Suprapubic skin (tissue), 4 donors: ENCODE measurements at regions not wholly inside any gene's neighbourhood (a gene's known extent, or its start where the extent isn't known, plus 50 kb on each side); places are given as distances from the start of the nearest gene placed in this dataset.

ENCODE experiments used
- DNase-seq, 2 donors: peaks; one replicate each; pipeline ENCODE4 v3.0.0-alpha.2; 2019; ENCODE audit warnings: low spot score in 2 of 2
- H3K27ac ChIP-seq: fragments of 200-600 bp; sonication (generic); one replicate; pipeline ENCODE4 v1.5.1; 2019
- H3K27me3 ChIP-seq: fragments of 200-600 bp; sonication (generic); one replicate; pipeline ENCODE4 v1.5.1; 2019
- H3K36me3 ChIP-seq: fragments of 200-600 bp; sonication (generic); one replicate; pipeline ENCODE4 v1.5.1; 2019
- H3K4me1 ChIP-seq: fragments of 200-600 bp; sonication (generic); one replicate; pipeline ENCODE4 v1.5.1; 2019
- H3K4me3 ChIP-seq: fragments of 200-600 bp; sonication (generic); one replicate; pipeline ENCODE4 v1.5.1; 2019; ENCODE audit warnings: mild to moderate bottlenecking
- H3K9me3 ChIP-seq: fragments of 200-600 bp; sonication (generic); one replicate; pipeline ENCODE4 v1.5.1; 2019
- CTCF ChIP-seq, 2 donors: fragments of 200-600 bp in 1 of 2; fragments of 450-650 bp in 1 of 2; sonication (generic) in 1 of 2; IDR thresholded peaks; one replicate each; pipeline ENCODE4 v1.5.1; 2016 to 2019; ENCODE audit warnings: antibody characterized with exemption in 2 of 2, mild to moderate bottlenecking in 1 of 2, moderate library complexity in 1 of 2
- EP300 ChIP-seq: sonication (generic); formaldehyde crosslinking; IDR thresholded peaks from one replicate; pipeline ENCODE4 v1.6.1; 2017; ENCODE audit warnings: antibody characterized with exemption
- POLR2A ChIP-seq, 2 donors: fragments of 450-650 bp; IDR thresholded peaks; one replicate each; pipeline ENCODE4 v1.6.1; 2017; ENCODE audit warnings: antibody characterized with exemption in 2 of 2, mild to moderate bottlenecking in 2 of 2, moderate library complexity in 2 of 2
- POLR2AphosphoS5 ChIP-seq, 3 donors: sonication (generic); formaldehyde crosslinking; IDR thresholded peaks; one replicate each; pipeline ENCODE4 v1.6.1; 2017; ENCODE audit warnings: antibody characterized with exemption in 3 of 3
- WGBS: methylation state at CpG from one replicate; pipeline ENCODE4 v1.1.5; 2018; 5-methylcytosine and 5-hydroxymethylcytosine counted together

GRCh38 chr1:80847904-80848303, 952.8 kb upstream of the ADGRL2 start:
- Histone ChIP-seq H3K27ac (no peak overlapping the region), H3K9me3 (no peaks in the 10 kb centered on the region), H3K4me3 (no peak overlapping the region), H3K4me1 (no peaks in the 10 kb centered on the region), H3K36me3 (no peaks in the 10 kb centered on the region), H3K27me3 (no peaks in the 10 kb centered on the region)
- WGBS: 100% methylated on average over 1 of the region's 1 CpG
- DNase-seq: no peak
- TF ChIP-seq POLR2A (IDR thresholded peaks at IDR 0.05) (no peak), EP300 (no peak), POLR2AphosphoS5 (IDR thresholded peaks at IDR 0.05) (no peak), CTCF (IDR thresholded peaks at IDR 0.05) (no peak)

- no peak overlapping the region for H3K4me3 ChIP-seq
- TF ChIP-seq POLR2AphosphoS5 (IDR thresholded peaks at IDR 0.05): no peak
- no peak for TF ChIP-seq EP300
- TF ChIP-seq POLR2A (IDR thresholded peaks at IDR 0.05): no peak
- TF ChIP-seq CTCF (IDR thresholded peaks at IDR 0.05): no peak
- H3K27ac ChIP-seq: no peak overlapping the region
- no peak for DNase-seq
- no peaks in the 10 kb centered on the region for H3K36me3 ChIP-seq
- no peaks in the 10 kb centered on the region for H3K27me3 ChIP-seq
- H3K9me3 ChIP-seq: no peaks in the 10 kb centered on the region
- no peaks in the 10 kb centered on the region for H3K4me1 ChIP-seq
- WGBS: 50% methylated on average over 1 of the region's 1 CpG
These were observed 953.8 kb upstream of the ADGRL2 start for GRCh38 chr1:80846966-80847365.

GRCh38 chr1:80842796-80843195, 957.9 kb upstream of the ADGRL2 start:
- DNase-seq: no peak
- Histone ChIP-seq H3K27me3 (no peaks in the 10 kb centered on the region), H3K4me3 (no peak overlapping the region), H3K36me3 (no peaks in the 10 kb centered on the region), H3K27ac (no peak overlapping the region), H3K4me1 (no peaks in the 10 kb centered on the region), H3K9me3 (no peaks in the 10 kb centered on the region)
- TF ChIP-seq POLR2AphosphoS5 (IDR thresholded peaks at IDR 0.05) (no peak), EP300 (no peak), POLR2A (IDR thresholded peaks at IDR 0.05) (no peak), CTCF (IDR thresholded peaks at IDR 0.05) (no peak)

GRCh38 chr1:80841261-80841660, 959.5 kb upstream of the ADGRL2 start:
- no peaks in the 10 kb centered on the region for H3K9me3 ChIP-seq
- no peaks in the 10 kb centered on the region for H3K36me3 ChIP-seq
- no peaks in the 10 kb centered on the region for H3K4me1 ChIP-seq
- no peak overlapping the region for H3K27ac ChIP-seq
- DNase-seq: no peak
- TF ChIP-seq EP300: no peak
- TF ChIP-seq POLR2AphosphoS5 (IDR thresholded peaks at IDR 0.05): no peak
- TF ChIP-seq POLR2A (IDR thresholded peaks at IDR 0.05): no peak
- no peak for TF ChIP-seq CTCF (IDR thresholded peaks at IDR 0.05)
- no peak overlapping the region for H3K4me3 ChIP-seq
- H3K27me3 ChIP-seq: no peaks in the 10 kb centered on the region
- 89% methylated on average over 3 of the region's 3 CpGs for WGBS

- 66% methylated on average over 2 of the region's 2 CpGs for WGBS
These were observed 963.7 kb upstream of the ADGRL2 start for GRCh38 chr1:80837066-80837465.

More at GRCh38 chr1:80837066-80837465, 963.7 kb upstream of the ADGRL2 start:
- TF ChIP-seq POLR2A (IDR thresholded peaks at IDR 0.05) (no peak), EP300 (no peak), CTCF (IDR thresholded peaks at IDR 0.05) (no peak), POLR2AphosphoS5 (IDR thresholded peaks at IDR 0.05) (no peak)
- no peak for DNase-seq
- Histone ChIP-seq H3K27me3 (no peaks in the 10 kb centered on the region), H3K4me3 (no peak overlapping the region), H3K9me3 (no peaks in the 10 kb centered on the region), H3K4me1 (no peaks in the 10 kb centered on the region), H3K36me3 (no peaks in the 10 kb centered on the region), H3K27ac (no peak overlapping the region)
